Keratinocyte (primary cell): ENCODE measurements at regions not wholly inside any gene's neighbourhood (a gene's known extent, or its start where the extent isn't known, plus 50 kb on each side); places are given as distances from the start of the nearest gene placed in this dataset.

Experiments
- DNase-seq: peaks from one replicate; pipeline ENCODE4 v3.0.0-alpha.2; 2011; ENCODE audit warnings: low read depth, missing footprints, low spot score
- FAIRE-seq: peaks from 2 replicates; lab custom pipeline; 2011; peaks lifted over from hg19 to GRCh38; lab: Jason Lieb, UNC
- H2AFZ ChIP-seq: 2 replicates; pipeline ENCODE4 v1.6.0; 2012; ENCODE audit warnings: low read length, control low read depth, inconsistent platforms; ENCODE audit not compliant: control insufficient read depth
- H3K27ac ChIP-seq: 2 replicates; pipeline ENCODE4 v1.5.1; 2011; ENCODE audit warnings: low read length; ENCODE audit not compliant: control insufficient read depth, insufficient read depth
- H3K27me3 ChIP-seq: 3 replicates; pipeline ENCODE4 v1.6.0; 2011; ENCODE audit warnings: low read length; ENCODE audit not compliant: control insufficient read depth, insufficient read depth; ENCODE audit errors: extremely low read depth
- H3K36me3 ChIP-seq, 2 experiments: 2 replicates in 1 of 2; 3 replicates in 1 of 2; pipeline ENCODE4 v1.5.1; 2011; ENCODE audit warnings: low read length in 2 of 2, mild to moderate bottlenecking in 1 of 2; ENCODE audit not compliant: control insufficient read depth in 2 of 2, insufficient read depth in 2 of 2; ENCODE audit errors: extremely low read depth in 1 of 2
- H3K4me1 ChIP-seq: 3 replicates; pipeline ENCODE4 v1.5.1; 2011; ENCODE audit warnings: low read length; ENCODE audit not compliant: control insufficient read depth, insufficient read depth; ENCODE audit errors: extremely low read depth
- H3K4me2 ChIP-seq: 3 replicates; pipeline ENCODE4 v1.6.0; 2011; ENCODE audit warnings: low read depth, low read length; ENCODE audit not compliant: control insufficient read depth, insufficient read depth; ENCODE audit errors: extremely low read depth
- H3K4me3 ChIP-seq, 3 experiments: fragments of 200-600 bp in 1 of 3; sonication (generic) in 1 of 3; 2 replicates in 2 of 3; 3 replicates in 1 of 3; pipeline ENCODE4 v1.5.1; 2011 to 2016; ENCODE audit warnings: low read length in 3 of 3, mild to moderate bottlenecking in 3 of 3, control low read depth in 2 of 3, inconsistent platforms in 1 of 3, low read depth in 1 of 3, mixed read lengths in 1 of 3, mixed run types in 1 of 3, moderate library complexity in 1 of 3; ENCODE audit not compliant: control insufficient read depth in 2 of 3, insufficient read depth in 2 of 3; ENCODE audit errors: extremely low read depth in 1 of 3
- H3K79me2 ChIP-seq: 2 replicates; pipeline ENCODE4 v1.6.0; 2012; ENCODE audit warnings: low read length; ENCODE audit not compliant: control insufficient read depth, insufficient read depth
- H3K9ac ChIP-seq: 3 replicates; pipeline ENCODE4 v1.6.0; 2011; ENCODE audit warnings: low read length; ENCODE audit not compliant: control insufficient read depth, insufficient read depth; ENCODE audit errors: extremely low read depth
- H3K9me1 ChIP-seq: 3 replicates; pipeline ENCODE4 v1.6.0; 2011; ENCODE audit warnings: low read length; ENCODE audit not compliant: control insufficient read depth, insufficient read depth; ENCODE audit errors: extremely low read depth
- H3K9me3 ChIP-seq: 2 replicates; pipeline ENCODE4 v1.5.1; 2012; ENCODE audit warnings: low read depth, low read length; ENCODE audit not compliant: control insufficient read depth
- H4K20me1 ChIP-seq: 3 replicates; pipeline ENCODE4 v1.6.0; 2011; ENCODE audit warnings: low read length; ENCODE audit not compliant: control insufficient read depth, insufficient read depth; ENCODE audit errors: extremely low read depth
- EZH2 ChIP-seq: IDR thresholded peaks from one replicate; pipeline ENCODE4 v1.6.1; 2012; ENCODE audit warnings: inconsistent platforms, mild to moderate bottlenecking, low read length, moderate library complexity
- dilution Hi-C: fragments of 300-500 bp; cut with MboI; formaldehyde crosslinking; loops from one replicate; pipeline ENCODE4 v1.7.0; 2020; ENCODE audit warnings: low sequenced_read_pairs; ENCODE audit not compliant: extremely low pct_ligation_motif_present
- TF ChIP-seq, protein P1 (sequence below), 3 experiments: IDR thresholded peaks in 1 of 3; conservative IDR thresholded peaks in 1 of 3; optimal IDR thresholded peaks in 1 of 3; 2 replicates in 2 of 3; 3 replicates in 1 of 3; pipeline versions ENCODE3 to v1.5.1; 2011; ENCODE audit warnings: low read length in 3 of 3, mild to moderate bottlenecking in 3 of 3, moderate library complexity in 2 of 3, control low read depth in 1 of 3, inconsistent platforms in 1 of 3; ENCODE audit not compliant: insufficient read depth in 2 of 3; ENCODE audit errors: extremely low read depth in 1 of 3

DNA sequence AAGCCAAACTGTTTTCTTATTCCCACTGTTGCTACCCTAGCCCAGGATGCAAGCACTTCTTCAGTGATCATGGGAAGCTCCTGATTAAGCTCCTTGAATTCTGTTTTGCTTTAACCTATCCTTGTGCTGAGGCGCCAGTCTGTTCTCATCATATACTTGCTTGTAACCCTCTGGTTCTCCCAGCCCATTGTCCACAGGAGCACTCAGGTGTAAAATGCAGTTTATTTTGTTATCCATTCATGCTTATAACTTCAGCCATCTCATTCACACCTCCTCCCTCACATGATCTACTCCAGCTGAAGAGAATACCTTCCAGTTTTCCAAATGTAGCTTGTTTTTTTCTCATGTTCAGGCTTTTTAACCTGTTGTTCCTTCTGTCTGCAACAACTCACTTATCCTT is 402.1 kb upstream of the BRINP1 start:
- no peaks in the 10 kb centered on the region for H4K20me1 ChIP-seq
- H3K79me2 ChIP-seq = no peaks in the 10 kb centered on the region
- H3K9me1 ChIP-seq = no peaks in the 10 kb centered on the region
- TF ChIP-seq, protein P1, sequence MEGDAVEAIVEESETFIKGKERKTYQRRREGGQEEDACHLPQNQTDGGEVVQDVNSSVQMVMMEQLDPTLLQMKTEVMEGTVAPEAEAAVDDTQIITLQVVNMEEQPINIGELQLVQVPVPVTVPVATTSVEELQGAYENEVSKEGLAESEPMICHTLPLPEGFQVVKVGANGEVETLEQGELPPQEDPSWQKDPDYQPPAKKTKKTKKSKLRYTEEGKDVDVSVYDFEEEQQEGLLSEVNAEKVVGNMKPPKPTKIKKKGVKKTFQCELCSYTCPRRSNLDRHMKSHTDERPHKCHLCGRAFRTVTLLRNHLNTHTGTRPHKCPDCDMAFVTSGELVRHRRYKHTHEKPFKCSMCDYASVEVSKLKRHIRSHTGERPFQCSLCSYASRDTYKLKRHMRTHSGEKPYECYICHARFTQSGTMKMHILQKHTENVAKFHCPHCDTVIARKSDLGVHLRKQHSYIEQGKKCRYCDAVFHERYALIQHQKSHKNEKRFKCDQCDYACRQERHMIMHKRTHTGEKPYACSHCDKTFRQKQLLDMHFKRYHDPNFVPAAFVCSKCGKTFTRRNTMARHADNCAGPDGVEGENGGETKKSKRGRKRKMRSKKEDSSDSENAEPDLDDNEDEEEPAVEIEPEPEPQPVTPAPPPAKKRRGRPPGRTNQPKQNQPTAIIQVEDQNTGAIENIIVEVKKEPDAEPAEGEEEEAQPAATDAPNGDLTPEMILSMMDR (optimal IDR thresholded peaks at IDR 0.05 in 1 of 3, IDR thresholded peaks at IDR 0.05 in 1 of 3, conservative IDR thresholded peaks at IDR 0.05 in 1 of 3; ENCODE audit: extremely low read depth in 1 of 3, insufficient read depth in 2 of 3, low read length in 3 of 3) = no peak
- TF ChIP-seq EZH2 = no peak
- no peak for DNase-seq
- no peak overlapping the region for H3K9ac ChIP-seq
- H3K36me3 ChIP-seq = no peaks in the 10 kb centered on the region
- no peak overlapping the region for H2AFZ ChIP-seq
- H3K4me3 ChIP-seq = no peak overlapping the region
- no peaks in the 10 kb centered on the region for H3K9me3 ChIP-seq
- H3K27ac ChIP-seq = no peak overlapping the region
- H3K27me3 ChIP-seq = no peaks in the 10 kb centered on the region
- dilution Hi-C loops = no loop called here
- H3K4me2 ChIP-seq = no peak overlapping the region
- no peaks in the 10 kb centered on the region for H3K4me1 ChIP-seq
- no peak for FAIRE-seq

DNA sequence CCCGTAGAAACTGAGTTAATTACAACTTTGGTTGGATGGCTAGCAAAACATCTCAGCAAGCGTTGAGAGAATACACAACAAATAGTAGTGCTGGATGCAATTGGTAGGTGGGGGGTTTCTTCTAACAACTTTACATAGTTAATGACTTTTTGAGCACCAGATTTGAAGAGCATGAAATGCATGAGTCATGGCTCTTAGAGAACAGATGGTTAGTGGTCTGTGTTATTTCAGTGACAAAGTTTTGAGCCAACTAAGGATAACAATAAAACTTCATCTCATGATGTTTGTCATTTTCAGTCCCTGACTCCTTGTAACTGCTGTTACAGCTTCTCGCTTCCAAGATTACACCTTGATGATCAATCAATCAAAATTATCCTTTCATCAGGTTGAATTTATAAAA is 399.0 kb upstream of the BRINP1 start:
- H3K9ac ChIP-seq = no peak overlapping the region
- H3K79me2 ChIP-seq = no peaks in the 10 kb centered on the region
- H3K4me1 ChIP-seq = no peaks in the 10 kb centered on the region
- no peak overlapping the region for H3K4me3 ChIP-seq
- H2AFZ ChIP-seq = no peak overlapping the region
- no peak for DNase-seq
- no peak overlapping the region for H3K27ac ChIP-seq
- dilution Hi-C loops = no loop called here
- no peak for FAIRE-seq
- H4K20me1 ChIP-seq = no peaks in the 10 kb centered on the region
- H3K36me3 ChIP-seq = no peaks in the 10 kb centered on the region
- no peaks in the 10 kb centered on the region for H3K9me1 ChIP-seq
- no peaks in the 10 kb centered on the region for H3K9me3 ChIP-seq
- no peak overlapping the region for H3K4me2 ChIP-seq
- TF ChIP-seq, protein P1 (optimal IDR thresholded peaks at IDR 0.05 in 1 of 3, IDR thresholded peaks at IDR 0.05 in 1 of 3, conservative IDR thresholded peaks at IDR 0.05 in 1 of 3; ENCODE audit: extremely low read depth in 1 of 3, insufficient read depth in 2 of 3, low read length in 3 of 3) = no peak
- TF ChIP-seq EZH2 = no peak
- no peaks in the 10 kb centered on the region for H3K27me3 ChIP-seq
